GM12878 (cell line): ENCODE measurements at regions not wholly inside any gene's neighbourhood (a gene's known extent, or its start where the extent isn't known, plus 50 kb on each side); places are given as distances from the start of the nearest gene placed in this dataset.

Experiments
- ATAC-seq: fragments of 200-7000 bp; cut with Tn5 transposase; 3 replicates; pipeline ENCODE4 v1.9.1; 2020; ENCODE audit warnings: mild to moderate bottlenecking, moderate library complexity
- BruUV-seq: library from RNA; stranded (reverse); fragments of 400-500 nt; replicated peaks from 2 replicates; lab custom pipeline; 2021; lab: Mats Ljungman, UMichigan
- CTCF ChIA-PET: fragments of 300-600 bp; sonication (Branson Sonifier 250); formaldehyde crosslinking; extraction: SDS; loops from one replicate; lab custom pipeline; 2021; ENCODE audit warnings: inconsistent platforms; lab: Yijun Ruan, JAX
- POLR2A ChIA-PET: fragments of 350-600 bp; formaldehyde crosslinking; extraction: SDS; loops from one replicate; lab custom pipeline; 2021; ENCODE audit warnings: inconsistent platforms; lab: Charles Lee
- RAD21 ChIA-PET: fragments of 300-600 bp; sonication (Branson Sonifier 250); formaldehyde crosslinking; loops from one replicate; lab custom pipeline; 2023; ENCODE audit warnings: antibody characterized with exemption; ENCODE audit not compliant: unreplicated experiment; lab: Charles Lee
- SMC1A ChIA-PET: fragments of 300-600 bp; sonication (Branson Sonifier 250); formaldehyde crosslinking; loops from one replicate; lab custom pipeline; 2023; ENCODE audit not compliant: unreplicated experiment, uncharacterized antibody; lab: Charles Lee
- DNase-seq: peaks from one replicate; pipeline ENCODE4 v3.0.0-alpha.2; 2011; ENCODE audit warnings: low read depth, low spot score
- FAIRE-seq: peaks from 3 replicates; lab custom pipeline; 2011; peaks lifted over from hg19 to GRCh38; lab: Jason Lieb, UNC
- H2AFZ ChIP-seq: 2 replicates; pipeline ENCODE4 v1.6.0; 2011; ENCODE audit warnings: low read depth, low read length, control low read depth; ENCODE audit not compliant: control insufficient read depth
- H3K27ac ChIP-seq: 2 replicates; pipeline ENCODE4 v1.5.1; 2011; ENCODE audit warnings: control low read depth; ENCODE audit not compliant: control insufficient read depth, insufficient read depth
- H3K27me3 ChIP-seq, 2 experiments: replicated peaks in 1 of 2; 2 replicates each; pipeline versions ENCODE4 v1.6.0 to v1.6.1; 2011; ENCODE audit warnings: low read length in 1 of 2; ENCODE audit not compliant: control insufficient read depth in 2 of 2, insufficient read depth in 2 of 2
- H3K36me3 ChIP-seq, 2 experiments: 2 replicates each; pipeline ENCODE4 v1.5.1; 2011; ENCODE audit warnings: low read length in 1 of 2; ENCODE audit not compliant: control insufficient read depth in 2 of 2, insufficient read depth in 2 of 2
- H3K4me1 ChIP-seq: 2 replicates; pipeline ENCODE4 v1.6.1; 2011; ENCODE audit warnings: mild to moderate bottlenecking, low read length, moderate library complexity, mixed read lengths; ENCODE audit not compliant: control insufficient read depth, insufficient read depth
- H3K4me2 ChIP-seq: 2 replicates; pipeline ENCODE4 v1.6.0; 2011; ENCODE audit warnings: control low read depth; ENCODE audit not compliant: control insufficient read depth, insufficient read depth
- H3K4me3 ChIP-seq: fragments of 200-600 bp; sonication (generic); 2 replicates; pipeline ENCODE4 v1.5.1; 2016
- H3K79me2 ChIP-seq: 2 replicates; pipeline ENCODE4 v1.6.0; 2011; ENCODE audit warnings: low read length; ENCODE audit not compliant: control insufficient read depth, insufficient read depth
- H3K9ac ChIP-seq: 2 replicates; pipeline ENCODE4 v1.8.0; 2011; ENCODE audit warnings: low read length, control low read depth, mixed read lengths; ENCODE audit not compliant: control insufficient read depth, insufficient read depth
- H3K9me3 ChIP-seq: replicated peaks from 3 replicates; pipeline ENCODE4 v1.5.1; 2011; ENCODE audit warnings: mild to moderate bottlenecking, low read length; ENCODE audit not compliant: control insufficient read depth, insufficient read depth
- H4K20me1 ChIP-seq: 2 replicates; pipeline ENCODE4 v1.6.0; 2011; ENCODE audit not compliant: control insufficient read depth, insufficient read depth
- HDGF ChIP-seq: fragments of 450-650 bp; IDR thresholded peaks from 2 replicates; pipeline ENCODE4 v1.6.1; 2016; ENCODE audit warnings: antibody characterized with exemption
- KAT2A ChIP-seq: conservative IDR thresholded peaks from 2 replicates; pipeline ENCODE4 v1.6.1; 2011; ENCODE audit warnings: low read depth, low read length; ENCODE audit not compliant: control insufficient read depth
- PKNOX1 ChIP-seq: fragments of 450-650 bp; IDR thresholded peaks from 2 replicates; pipeline ENCODE4 v1.6.1; 2016; ENCODE audit warnings: mild to moderate bottlenecking
- RCOR1 ChIP-seq: conservative IDR thresholded peaks from 2 replicates; pipeline ENCODE4 v1.6.1; 2012; ENCODE audit warnings: low read depth, low read length, improper control_type of control experiment
- SUPT20H ChIP-seq: IDR thresholded peaks from 2 replicates; pipeline ENCODE4 v1.6.1; 2011; ENCODE audit warnings: low read depth, mild to moderate bottlenecking, low read length, moderate library complexity, borderline replicate concordance; ENCODE audit not compliant: control insufficient read depth
- WGBS: methylation state at CpG from one replicate; pipeline ENCODE4 v1.1.6; 2016; ENCODE audit warnings: low lambda C conversion rate; ENCODE audit not compliant: insufficient replicate concordance, insufficient coverage; ENCODE audit errors: missing lambda C conversion rate; 5-methylcytosine and 5-hydroxymethylcytosine counted together
- in situ Hi-C: fragments of 300-500 bp; cut with MboI; formaldehyde crosslinking; loops from 9 replicates; pipeline ENCODE4 v1.14.3; 2018; ENCODE audit warnings: mixed read lengths
- intact Hi-C: fragments of 100-400 bp; cut with micrococcal nuclease; formaldehyde crosslinking; loops from one replicate; pipeline ENCODE4 v1.14.2; 2022; ENCODE audit not compliant: unreplicated experiment
- TF ChIP-seq, protein P1 (sequence below): fragments of 450-650 bp; IDR thresholded peaks from 2 replicates; pipeline ENCODE4 v1.6.1; 2017; ENCODE audit warnings: mild to moderate bottlenecking

DNA sequence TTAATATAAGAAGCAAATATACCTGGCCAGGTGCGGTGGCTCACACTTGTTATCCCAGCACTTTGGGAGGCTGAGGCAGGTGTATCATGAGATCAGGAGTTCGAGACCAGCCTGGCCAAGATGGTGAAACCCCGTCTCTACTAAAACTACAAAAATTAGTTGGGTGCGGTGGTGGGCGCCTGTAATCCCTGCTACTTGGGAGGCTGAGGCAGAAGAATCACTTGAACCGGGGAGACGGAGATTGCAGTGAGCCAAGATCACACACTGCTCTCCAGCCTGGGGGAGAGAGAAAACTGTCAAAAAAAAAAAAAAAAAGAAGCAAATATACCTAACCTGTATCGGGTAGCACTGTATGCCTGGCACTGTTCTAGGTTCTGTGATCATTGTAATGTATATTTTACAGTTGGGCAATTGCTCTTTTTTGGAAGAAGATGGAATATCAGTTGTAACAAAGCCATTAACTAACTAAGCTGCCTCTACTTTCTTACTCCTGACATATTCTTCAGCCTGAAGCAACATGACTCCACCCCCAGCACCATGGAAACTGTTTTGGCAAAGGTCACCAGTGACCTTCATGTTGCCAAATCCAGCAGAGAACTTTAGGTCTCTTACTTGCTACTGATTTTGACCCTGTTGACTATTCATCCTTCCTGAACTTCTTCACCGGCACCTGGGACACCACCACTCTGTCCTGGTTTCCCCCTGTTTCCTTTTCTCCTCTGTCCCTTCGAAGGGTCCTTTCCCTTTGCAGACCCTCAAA is 203.8 kb downstream of the RPLP1 start:
- H2AFZ ChIP-seq: no peak overlapping the region
- H3K27me3 ChIP-seq: peaks cover 0 to 2% of the 10 kb centered on the region in 2 experiments
- no peaks in the 10 kb centered on the region; the same call in 2 of the 3 replicates for H3K9me3 ChIP-seq
- FAIRE-seq (no peak), DNase-seq (no peak), ATAC-seq (no peak)
- H4K20me1 ChIP-seq: no peaks in the 10 kb centered on the region
- H3K4me2 ChIP-seq: no peak overlapping the region
- no peak overlapping the region for H3K4me3 ChIP-seq
- BruUV-seq: no TSS peak
- no peaks in the 10 kb centered on the region for H3K36me3 ChIP-seq
- H3K9ac ChIP-seq: no peak overlapping the region
- no peaks in the 10 kb centered on the region for H3K79me2 ChIP-seq
- RAD21 ChIA-PET: interaction anchor here (0.6 kb wide), 1 partner anchor 64 kb away, joined by 3 read pairs; no protein-coding TSS in a partner anchor
- no peaks in the 10 kb centered on the region for H3K4me1 ChIP-seq
- WGBS: 65% methylated on average over 10 of the region's 10 CpGs
- CTCF ChIA-PET: interaction anchor here (0.6 kb wide), 1 partner anchor 201 kb away, joined by 3 read pairs; no protein-coding TSS in a partner anchor
- in situ Hi-C loops: no loop called here
- intact Hi-C loops: no loop called here
- POLR2A ChIA-PET: interaction anchor here (0.6 kb wide), 1 partner anchor 49 kb away, joined by 4 read pairs; no protein-coding TSS in a partner anchor
- TF ChIP-seq SUPT20H (no peak), HDGF (no peak), RCOR1 (no peak), PKNOX1 (no peak), KAT2A (no peak)
- TF ChIP-seq, protein P1, sequence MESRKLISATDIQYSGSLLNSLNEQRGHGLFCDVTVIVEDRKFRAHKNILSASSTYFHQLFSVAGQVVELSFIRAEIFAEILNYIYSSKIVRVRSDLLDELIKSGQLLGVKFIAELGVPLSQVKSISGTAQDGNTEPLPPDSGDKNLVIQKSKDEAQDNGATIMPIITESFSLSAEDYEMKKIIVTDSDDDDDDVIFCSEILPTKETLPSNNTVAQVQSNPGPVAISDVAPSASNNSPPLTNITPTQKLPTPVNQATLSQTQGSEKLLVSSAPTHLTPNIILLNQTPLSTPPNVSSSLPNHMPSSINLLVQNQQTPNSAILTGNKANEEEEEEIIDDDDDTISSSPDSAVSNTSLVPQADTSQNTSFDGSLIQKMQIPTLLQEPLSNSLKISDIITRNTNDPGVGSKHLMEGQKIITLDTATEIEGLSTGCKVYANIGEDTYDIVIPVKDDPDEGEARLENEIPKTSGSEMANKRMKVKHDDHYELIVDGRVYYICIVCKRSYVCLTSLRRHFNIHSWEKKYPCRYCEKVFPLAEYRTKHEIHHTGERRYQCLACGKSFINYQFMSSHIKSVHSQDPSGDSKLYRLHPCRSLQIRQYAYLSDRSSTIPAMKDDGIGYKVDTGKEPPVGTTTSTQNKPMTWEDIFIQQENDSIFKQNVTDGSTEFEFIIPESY: no peak
- SMC1A ChIA-PET: no interaction called here
- H3K27ac ChIP-seq: no peak overlapping the region
